ENCODE measurements at regions not wholly inside any gene's neighbourhood (a gene's known extent, or its start where the extent isn't known, plus 50 kb on each side); places are given as distances from the start of the nearest gene placed in this dataset.
A peak's percentile ranks its signal among the peaks of the same experiment; 100 is the strongest.

DNA sequence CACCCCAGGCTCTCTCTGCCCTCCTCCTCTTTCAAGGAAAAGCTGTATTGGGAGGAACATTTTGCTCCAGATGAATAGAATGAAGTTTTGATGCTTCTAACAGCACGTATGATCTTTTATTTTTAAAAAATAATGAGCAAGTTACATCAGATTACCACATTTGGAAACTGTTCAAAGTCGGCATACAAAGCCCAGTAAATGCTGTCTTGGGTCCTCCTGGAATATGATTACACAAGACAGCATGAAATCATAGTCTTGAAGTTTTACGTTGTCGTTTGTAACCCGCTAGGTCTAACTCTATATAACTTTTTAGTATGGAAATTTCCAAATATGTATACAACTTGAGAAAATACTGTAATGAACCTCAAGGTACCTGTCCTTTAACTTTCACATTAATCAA, 385.6 kb downstream of the HLX start:
- DNase-seq: no peak
- peaks cover 2% of the 10 kb centered on the region for H3K27me3 Mint-ChIP-seq (ENCODE audit: insufficient read depth)
- peaks cover 45% of the 10 kb centered on the region for H3K9me3 Mint-ChIP-seq
- 90 to 92% methylated on average over 2 to 5 of the region's 5 CpGs for WGBS, 2 experiments (ENCODE audit: insufficient coverage in 1 of 2, insufficient read length in 1 of 2)
- Histone ChIP-seq H3K27me3 (ENCODE audit: control insufficient read depth, insufficient read depth, low read length, poor library complexity, severe bottlenecking) (no peaks in the 10 kb centered on the region), H3K36me3 (ENCODE audit: control insufficient read depth, insufficient read depth, low read length) (no peaks in the 10 kb centered on the region), H3K4me1 (ENCODE audit: control insufficient read depth, insufficient read depth, low read length) (no peaks in the 10 kb centered on the region), H3K4me3 (ENCODE audit: low read length) (no peak overlapping the region), H3K9me3 (ENCODE audit: control insufficient read depth, low read length) (peaks cover 27% of the 10 kb centered on the region), H3K9ac (ENCODE audit: extremely low read depth, low read length, poor library complexity, severe bottlenecking) (no peak overlapping the region), H3K27ac (ENCODE audit: low read depth, low read length) (no peak overlapping the region)
- H3K27ac Mint-ChIP-seq: peak overlapping the region; percentile 36
- H3K4me1 Mint-ChIP-seq: peaks cover 12% of the 10 kb centered on the region
- no peak overlapping the region for H3K4me3 Mint-ChIP-seq
- TF ChIP-seq, protein P1, sequence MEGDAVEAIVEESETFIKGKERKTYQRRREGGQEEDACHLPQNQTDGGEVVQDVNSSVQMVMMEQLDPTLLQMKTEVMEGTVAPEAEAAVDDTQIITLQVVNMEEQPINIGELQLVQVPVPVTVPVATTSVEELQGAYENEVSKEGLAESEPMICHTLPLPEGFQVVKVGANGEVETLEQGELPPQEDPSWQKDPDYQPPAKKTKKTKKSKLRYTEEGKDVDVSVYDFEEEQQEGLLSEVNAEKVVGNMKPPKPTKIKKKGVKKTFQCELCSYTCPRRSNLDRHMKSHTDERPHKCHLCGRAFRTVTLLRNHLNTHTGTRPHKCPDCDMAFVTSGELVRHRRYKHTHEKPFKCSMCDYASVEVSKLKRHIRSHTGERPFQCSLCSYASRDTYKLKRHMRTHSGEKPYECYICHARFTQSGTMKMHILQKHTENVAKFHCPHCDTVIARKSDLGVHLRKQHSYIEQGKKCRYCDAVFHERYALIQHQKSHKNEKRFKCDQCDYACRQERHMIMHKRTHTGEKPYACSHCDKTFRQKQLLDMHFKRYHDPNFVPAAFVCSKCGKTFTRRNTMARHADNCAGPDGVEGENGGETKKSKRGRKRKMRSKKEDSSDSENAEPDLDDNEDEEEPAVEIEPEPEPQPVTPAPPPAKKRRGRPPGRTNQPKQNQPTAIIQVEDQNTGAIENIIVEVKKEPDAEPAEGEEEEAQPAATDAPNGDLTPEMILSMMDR (conservative IDR thresholded peaks at IDR 0.05): no peak
- peaks cover 16% of the 10 kb centered on the region for H3K36me3 Mint-ChIP-seq (ENCODE audit: low read depth)

DNA sequence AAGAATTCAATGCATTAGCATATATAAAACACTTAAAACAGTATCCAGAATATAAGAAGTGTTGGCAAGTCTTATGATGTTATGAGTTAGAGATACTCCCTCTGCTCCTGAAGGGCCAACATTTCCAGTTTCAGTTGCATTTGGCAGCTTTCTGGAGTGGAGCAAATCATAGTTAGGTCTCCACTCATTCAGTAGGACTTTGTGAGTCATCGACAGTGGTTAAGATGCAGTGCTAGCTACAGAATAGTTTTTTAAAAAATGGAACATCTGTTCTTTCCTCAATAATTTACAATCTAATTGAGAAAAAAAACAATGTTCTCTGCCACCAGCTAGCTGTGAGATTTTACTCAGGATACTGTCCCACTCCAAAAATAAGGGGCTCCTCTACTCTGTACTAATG, 389.1 kb downstream of the HLX start:
- Mint-ChIP-seq H3K27me3 (ENCODE audit: insufficient read depth) (no peaks in the 10 kb centered on the region), H3K4me3 (no peak overlapping the region), H3K4me1 (peaks cover 16% of the 10 kb centered on the region), H3K9me3 (peaks cover 15% of the 10 kb centered on the region), H3K36me3 (ENCODE audit: low read depth) (peaks cover 4% of the 10 kb centered on the region), H3K27ac (no peak overlapping the region)
- Histone ChIP-seq H3K4me1 (ENCODE audit: control insufficient read depth, insufficient read depth, low read length) (peaks cover 3% of the 10 kb centered on the region), H3K4me3 (ENCODE audit: low read length) (no peak overlapping the region), H3K27ac (ENCODE audit: low read depth, low read length) (no peak overlapping the region), H3K36me3 (ENCODE audit: control insufficient read depth, insufficient read depth, low read length) (no peaks in the 10 kb centered on the region), H3K9me3 (ENCODE audit: control insufficient read depth, low read length) (peaks cover 15% of the 10 kb centered on the region), H3K27me3 (ENCODE audit: control insufficient read depth, insufficient read depth, low read length, poor library complexity, severe bottlenecking) (no peaks in the 10 kb centered on the region), H3K9ac (ENCODE audit: extremely low read depth, low read length, poor library complexity, severe bottlenecking) (no peak overlapping the region)
- DNase-seq: no peak
- TF ChIP-seq, protein P1 (conservative IDR thresholded peaks at IDR 0.05): no peak
- WGBS, 2 experiments (ENCODE audit: insufficient coverage in 1 of 2, insufficient read length in 1 of 2): 80 to 100% methylated on average over 1 of the region's 1 CpG

DNA sequence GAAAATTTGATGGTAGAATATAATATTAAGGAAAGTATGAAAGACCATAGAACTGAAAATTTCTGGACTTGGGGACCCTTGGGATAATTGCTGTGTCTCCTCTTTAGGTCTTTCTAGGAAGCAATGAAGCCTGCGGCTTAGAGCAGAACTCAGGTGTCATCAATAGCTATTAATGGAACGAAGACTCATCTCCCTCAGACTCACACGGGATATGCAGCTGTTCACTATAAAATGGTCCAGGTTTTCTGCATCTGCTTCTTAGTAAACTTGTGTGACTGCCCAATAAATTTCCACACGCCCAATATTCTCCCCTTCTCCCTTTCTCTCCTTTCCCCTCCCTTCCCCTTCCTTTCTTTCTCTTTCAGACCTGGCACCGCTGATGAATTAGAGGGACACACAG, 392.5 kb downstream of the HLX start:
- no peak overlapping the region for H3K27ac ChIP-seq (ENCODE audit: low read depth, low read length)
- WGBS, 2 experiments (ENCODE audit: insufficient coverage in 1 of 2, insufficient read length in 1 of 2): 88 to 92% methylated on average over 4 to 5 of the region's 5 CpGs
- H3K27me3 Mint-ChIP-seq (ENCODE audit: insufficient read depth): no peaks in the 10 kb centered on the region
- no peak for DNase-seq
- no peaks in the 10 kb centered on the region for H3K36me3 Mint-ChIP-seq (ENCODE audit: low read depth)
- no peaks in the 10 kb centered on the region for H3K9me3 ChIP-seq (ENCODE audit: control insufficient read depth, low read length)
- peaks cover 9% of the 10 kb centered on the region for H3K4me1 ChIP-seq (ENCODE audit: control insufficient read depth, insufficient read depth, low read length)
- no peaks in the 10 kb centered on the region for H3K9me3 Mint-ChIP-seq
- H3K4me3 ChIP-seq (ENCODE audit: low read length): no peak overlapping the region
- H3K27me3 ChIP-seq (ENCODE audit: control insufficient read depth, insufficient read depth, low read length, poor library complexity, severe bottlenecking): no peaks in the 10 kb centered on the region
- H3K36me3 ChIP-seq (ENCODE audit: control insufficient read depth, insufficient read depth, low read length): no peaks in the 10 kb centered on the region
- H3K27ac Mint-ChIP-seq: no peak overlapping the region
- no peak overlapping the region for H3K9ac ChIP-seq (ENCODE audit: extremely low read depth, low read length, poor library complexity, severe bottlenecking)
- no peak overlapping the region for H3K4me3 Mint-ChIP-seq
- peaks cover 29% of the 10 kb centered on the region for H3K4me1 Mint-ChIP-seq
- TF ChIP-seq, protein P1 (conservative IDR thresholded peaks at IDR 0.05): no peak
